Keratinocyte (primary cell): ENCODE measurements at regions not wholly inside any gene's neighbourhood (a gene's known extent, or its start where the extent isn't known, plus 50 kb on each side); places are given as distances from the start of the nearest gene placed in this dataset.

Source experiments
- EZH2 ChIP-seq: IDR thresholded peaks from one replicate; pipeline ENCODE4 v1.6.1; 2012; ENCODE audit warnings: inconsistent platforms, mild to moderate bottlenecking, low read length, moderate library complexity
- TF ChIP-seq, protein P1 (sequence below), 3 experiments: IDR thresholded peaks in 1 of 3; conservative IDR thresholded peaks in 1 of 3; optimal IDR thresholded peaks in 1 of 3; 2 replicates in 2 of 3; 3 replicates in 1 of 3; pipeline versions ENCODE3 to v1.5.1; 2011; ENCODE audit warnings: low read length in 3 of 3, mild to moderate bottlenecking in 3 of 3, moderate library complexity in 2 of 3, control low read depth in 1 of 3, inconsistent platforms in 1 of 3; ENCODE audit not compliant: insufficient read depth in 2 of 3; ENCODE audit errors: extremely low read depth in 1 of 3

GRCh38 chr6:28767133-28767532 is 156.7 kb downstream of the TRIM27 start:
- TF ChIP-seq, protein P1, sequence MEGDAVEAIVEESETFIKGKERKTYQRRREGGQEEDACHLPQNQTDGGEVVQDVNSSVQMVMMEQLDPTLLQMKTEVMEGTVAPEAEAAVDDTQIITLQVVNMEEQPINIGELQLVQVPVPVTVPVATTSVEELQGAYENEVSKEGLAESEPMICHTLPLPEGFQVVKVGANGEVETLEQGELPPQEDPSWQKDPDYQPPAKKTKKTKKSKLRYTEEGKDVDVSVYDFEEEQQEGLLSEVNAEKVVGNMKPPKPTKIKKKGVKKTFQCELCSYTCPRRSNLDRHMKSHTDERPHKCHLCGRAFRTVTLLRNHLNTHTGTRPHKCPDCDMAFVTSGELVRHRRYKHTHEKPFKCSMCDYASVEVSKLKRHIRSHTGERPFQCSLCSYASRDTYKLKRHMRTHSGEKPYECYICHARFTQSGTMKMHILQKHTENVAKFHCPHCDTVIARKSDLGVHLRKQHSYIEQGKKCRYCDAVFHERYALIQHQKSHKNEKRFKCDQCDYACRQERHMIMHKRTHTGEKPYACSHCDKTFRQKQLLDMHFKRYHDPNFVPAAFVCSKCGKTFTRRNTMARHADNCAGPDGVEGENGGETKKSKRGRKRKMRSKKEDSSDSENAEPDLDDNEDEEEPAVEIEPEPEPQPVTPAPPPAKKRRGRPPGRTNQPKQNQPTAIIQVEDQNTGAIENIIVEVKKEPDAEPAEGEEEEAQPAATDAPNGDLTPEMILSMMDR (optimal IDR thresholded peaks at IDR 0.05 in 1 of 3, IDR thresholded peaks at IDR 0.05 in 1 of 3, conservative IDR thresholded peaks at IDR 0.05 in 1 of 3; ENCODE audit: extremely low read depth in 1 of 3, insufficient read depth in 2 of 3, low read length in 3 of 3) = no peak
- no peak for TF ChIP-seq EZH2
